ENCODE measurements at regions not wholly inside any gene's neighbourhood (a gene's known extent, or its start where the extent isn't known, plus 50 kb on each side); places are given as distances from the start of the nearest gene placed in this dataset.

GRCh38 chr2:59791004-59791618 lies 762.3 kb downstream of the BCL11A start:
- H3K4ac ChIP-seq (ENCODE audit: low read depth, low read length), result no peak overlapping the region

GRCh38 chr2:59790186-59791003 lies 763.1 kb downstream of the BCL11A start:
- Histone ChIP-seq H3K18ac (ENCODE audit: low read length) (no peak overlapping the region), H3K79me2 (ENCODE audit: control insufficient read depth, insufficient read depth, low read length) (no peaks in the 10 kb centered on the region), H3K79me1 (ENCODE audit: low read length) (no peaks in the 10 kb centered on the region), H2BK5ac (ENCODE audit: low read length) (no peak overlapping the region), H4K8ac (ENCODE audit: low read depth, low read length) (no peak overlapping the region), H2BK120ac (ENCODE audit: low read depth, low read length) (no peak overlapping the region), H3K9ac (ENCODE audit: low read length) (no peak overlapping the region), H3K4me1 (ENCODE audit: control insufficient read depth, low read depth, low read length) (no peaks in the 10 kb centered on the region), H3K23ac (ENCODE audit: low read length) (no peak overlapping the region), H4K5ac (ENCODE audit: low read length) (no peak overlapping the region), H3K27ac (ENCODE audit: low read depth, low read length) (no peak overlapping the region), H3K4me2 (ENCODE audit: low read length) (no peak overlapping the region), H2BK15ac (replicated peaks; ENCODE audit: low read depth) (no peak overlapping the region), H3K36me3 (ENCODE audit: control insufficient read depth, insufficient read depth, low read length) (no peaks in the 10 kb centered on the region), H2AK5ac (ENCODE audit: low read length) (no peak overlapping the region), H3K56ac (ENCODE audit: low read length) (no peak overlapping the region), H3K4ac (ENCODE audit: low read depth, low read length) (no peak overlapping the region), H3K27me3 (ENCODE audit: insufficient read depth, low read length, poor library complexity) (no peaks in the 10 kb centered on the region), H3K4me3 (ENCODE audit: low read length) (no peak overlapping the region)
- no peak for DNase-seq
- no CpG with 5 or more reads among the region's 11 CpGs for WGBS (ENCODE audit: extremely low coverage, insufficient coverage, low lambda C conversion rate)

More at GRCh38 chr2:59791004-59791618, 762.3 kb downstream of the BCL11A start:
- no peaks in the 10 kb centered on the region for H3K79me2 ChIP-seq (ENCODE audit: control insufficient read depth, insufficient read depth, low read length)
- no peak overlapping the region for H4K5ac ChIP-seq (ENCODE audit: low read length)
- H3K4me2 ChIP-seq (ENCODE audit: low read length), result no peak overlapping the region
- H3K36me3 ChIP-seq (ENCODE audit: control insufficient read depth, insufficient read depth, low read length), result no peaks in the 10 kb centered on the region
- H2BK120ac ChIP-seq (ENCODE audit: low read depth, low read length), result no peak overlapping the region
- no peak for DNase-seq
- no peak overlapping the region for H4K8ac ChIP-seq (ENCODE audit: low read depth, low read length)
- no peaks in the 10 kb centered on the region for H3K27me3 ChIP-seq (ENCODE audit: insufficient read depth, low read length, poor library complexity)
- no peak overlapping the region for H2AK5ac ChIP-seq (ENCODE audit: low read length)
- no peaks in the 10 kb centered on the region for H3K4me1 ChIP-seq (ENCODE audit: control insufficient read depth, low read depth, low read length)
- no peak overlapping the region for H2BK5ac ChIP-seq (ENCODE audit: low read length)
- no peak overlapping the region for H3K9ac ChIP-seq (ENCODE audit: low read length)
- no peak overlapping the region for H3K56ac ChIP-seq (ENCODE audit: low read length)
- WGBS (ENCODE audit: extremely low coverage, insufficient coverage, low lambda C conversion rate), result no CpG with 5 or more reads among the region's 12 CpGs
- H3K27ac ChIP-seq (ENCODE audit: low read depth, low read length), result no peak overlapping the region
- H3K23ac ChIP-seq (ENCODE audit: low read length), result no peak overlapping the region
- no peak overlapping the region for H3K18ac ChIP-seq (ENCODE audit: low read length)
- H3K4me3 ChIP-seq (ENCODE audit: low read length), result no peak overlapping the region
- H3K79me1 ChIP-seq (ENCODE audit: low read length), result no peaks in the 10 kb centered on the region
- H2BK15ac ChIP-seq (replicated peaks; ENCODE audit: low read depth), result no peak overlapping the region

DNA sequence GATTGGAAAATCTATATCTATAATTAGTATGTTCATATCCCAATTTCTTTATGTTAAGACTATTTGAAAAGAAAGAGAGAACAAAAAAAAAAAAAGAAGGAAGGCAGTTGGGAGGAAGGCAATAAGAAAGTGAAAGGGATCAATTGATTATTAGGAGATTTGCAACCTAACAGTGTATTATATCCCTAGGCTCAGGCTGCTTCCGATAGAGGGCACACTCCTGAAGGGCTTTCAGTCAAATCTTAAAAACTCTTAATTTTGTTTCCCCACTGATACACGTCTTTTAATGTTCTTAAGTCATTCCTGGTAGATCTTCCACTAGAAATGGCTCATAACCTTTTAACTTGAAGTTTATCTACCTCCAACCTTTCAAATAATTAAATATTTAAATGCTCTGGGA lies 763.9 kb downstream of the BCL11A start:
- no peak overlapping the region for H3K4ac ChIP-seq (ENCODE audit: low read depth, low read length)
- H4K5ac ChIP-seq (ENCODE audit: low read length), result no peak overlapping the region
- no peak overlapping the region for H3K4me2 ChIP-seq (ENCODE audit: low read length)
- no CpG with 5 or more reads among the region's 2 CpGs for WGBS (ENCODE audit: extremely low coverage, insufficient coverage, low lambda C conversion rate)
- no peak overlapping the region for H2AK5ac ChIP-seq (ENCODE audit: low read length)
- H2BK5ac ChIP-seq (ENCODE audit: low read length), result no peak overlapping the region
- DNase-seq, result peak; percentile 11
- H3K18ac ChIP-seq (ENCODE audit: low read length), result no peak overlapping the region
- no peak overlapping the region for H4K8ac ChIP-seq (ENCODE audit: low read depth, low read length)
- no peaks in the 10 kb centered on the region for H3K36me3 ChIP-seq (ENCODE audit: control insufficient read depth, insufficient read depth, low read length)
- H2BK15ac ChIP-seq (replicated peaks; ENCODE audit: low read depth), result no peak overlapping the region
- no peak overlapping the region for H3K4me3 ChIP-seq (ENCODE audit: low read length)
- H2BK120ac ChIP-seq (ENCODE audit: low read depth, low read length), result no peak overlapping the region
- H3K79me1 ChIP-seq (ENCODE audit: low read length), result no peaks in the 10 kb centered on the region
- H3K9ac ChIP-seq (ENCODE audit: low read length), result no peak overlapping the region
- H3K4me1 ChIP-seq (ENCODE audit: control insufficient read depth, low read depth, low read length), result no peaks in the 10 kb centered on the region
- H3K27me3 ChIP-seq (ENCODE audit: insufficient read depth, low read length, poor library complexity), result no peaks in the 10 kb centered on the region
- H3K23ac ChIP-seq (ENCODE audit: low read length), result no peak overlapping the region
- H3K27ac ChIP-seq (ENCODE audit: low read depth, low read length), result no peak overlapping the region
- no peaks in the 10 kb centered on the region for H3K79me2 ChIP-seq (ENCODE audit: control insufficient read depth, insufficient read depth, low read length)
- no peak overlapping the region for H3K56ac ChIP-seq (ENCODE audit: low read length)

- Histone ChIP-seq H3K9ac (ENCODE audit: low read length) (no peak overlapping the region), H4K5ac (ENCODE audit: low read length) (no peak overlapping the region), H3K36me3 (ENCODE audit: control insufficient read depth, insufficient read depth, low read length) (no peaks in the 10 kb centered on the region), H2BK120ac (ENCODE audit: low read depth, low read length) (no peak overlapping the region), H3K27ac (ENCODE audit: low read depth, low read length) (no peak overlapping the region), H3K4me2 (ENCODE audit: low read length) (no peak overlapping the region), H3K4me3 (ENCODE audit: low read length) (no peak overlapping the region), H2BK5ac (ENCODE audit: low read length) (no peak overlapping the region), H3K56ac (ENCODE audit: low read length) (no peak overlapping the region), H2AK5ac (ENCODE audit: low read length) (no peak overlapping the region), H3K23ac (ENCODE audit: low read length) (no peak overlapping the region), H3K79me2 (ENCODE audit: control insufficient read depth, insufficient read depth, low read length) (no peaks in the 10 kb centered on the region), H2BK15ac (replicated peaks; ENCODE audit: low read depth) (no peak overlapping the region), H3K79me1 (ENCODE audit: low read length) (no peaks in the 10 kb centered on the region), H3K18ac (ENCODE audit: low read length) (no peak overlapping the region), H3K27me3 (ENCODE audit: insufficient read depth, low read length, poor library complexity) (no peaks in the 10 kb centered on the region), H3K4me1 (ENCODE audit: control insufficient read depth, low read depth, low read length) (no peaks in the 10 kb centered on the region), H4K8ac (ENCODE audit: low read depth, low read length) (no peak overlapping the region), H3K4ac (ENCODE audit: low read depth, low read length) (no peak overlapping the region)
- WGBS (ENCODE audit: extremely low coverage, insufficient coverage, low lambda C conversion rate), result no CpG with 5 or more reads among the region's 3 CpGs
- DNase-seq, result no peak
Measured at GRCh38 chr2:59787095-59787494, 766.4 kb downstream of the BCL11A start.

- H4K8ac ChIP-seq (ENCODE audit: low read depth, low read length), result no peak overlapping the region
- WGBS (ENCODE audit: extremely low coverage, insufficient coverage, low lambda C conversion rate), result no CpG with 5 or more reads among the region's 1 CpG
Measured at GRCh38 chr2:59786684-59787083, 766.8 kb downstream of the BCL11A start.

More at GRCh38 chr2:59786684-59787083, 766.8 kb downstream of the BCL11A start:
- H3K18ac ChIP-seq (ENCODE audit: low read length), result no peak overlapping the region
- no peak overlapping the region for H3K9ac ChIP-seq (ENCODE audit: low read length)
- no peak overlapping the region for H4K5ac ChIP-seq (ENCODE audit: low read length)
- H3K27me3 ChIP-seq (ENCODE audit: insufficient read depth, low read length, poor library complexity), result no peaks in the 10 kb centered on the region
- no peaks in the 10 kb centered on the region for H3K36me3 ChIP-seq (ENCODE audit: control insufficient read depth, insufficient read depth, low read length)
- no peaks in the 10 kb centered on the region for H3K4me1 ChIP-seq (ENCODE audit: control insufficient read depth, low read depth, low read length)
- no peak overlapping the region for H3K23ac ChIP-seq (ENCODE audit: low read length)
- H3K56ac ChIP-seq (ENCODE audit: low read length), result no peak overlapping the region
- H2BK5ac ChIP-seq (ENCODE audit: low read length), result no peak overlapping the region
- DNase-seq, result peak; percentile 31
- H3K79me1 ChIP-seq (ENCODE audit: low read length), result no peaks in the 10 kb centered on the region
- no peak overlapping the region for H3K4me3 ChIP-seq (ENCODE audit: low read length)
- H3K27ac ChIP-seq (ENCODE audit: low read depth, low read length), result no peak overlapping the region
- no peak overlapping the region for H2AK5ac ChIP-seq (ENCODE audit: low read length)
- H3K4ac ChIP-seq (ENCODE audit: low read depth, low read length), result no peak overlapping the region
- no peak overlapping the region for H2BK120ac ChIP-seq (ENCODE audit: low read depth, low read length)
- no peak overlapping the region for H3K4me2 ChIP-seq (ENCODE audit: low read length)
- no peaks in the 10 kb centered on the region for H3K79me2 ChIP-seq (ENCODE audit: control insufficient read depth, insufficient read depth, low read length)
- no peak overlapping the region for H2BK15ac ChIP-seq (replicated peaks; ENCODE audit: low read depth)

All from mesendoderm (in vitro differentiated cells).